ENCODE measurements at regions not wholly inside any gene's neighbourhood (a gene's known extent, or its start where the extent isn't known, plus 50 kb on each side); places are given as distances from the start of the nearest gene placed in this dataset.

DNA sequence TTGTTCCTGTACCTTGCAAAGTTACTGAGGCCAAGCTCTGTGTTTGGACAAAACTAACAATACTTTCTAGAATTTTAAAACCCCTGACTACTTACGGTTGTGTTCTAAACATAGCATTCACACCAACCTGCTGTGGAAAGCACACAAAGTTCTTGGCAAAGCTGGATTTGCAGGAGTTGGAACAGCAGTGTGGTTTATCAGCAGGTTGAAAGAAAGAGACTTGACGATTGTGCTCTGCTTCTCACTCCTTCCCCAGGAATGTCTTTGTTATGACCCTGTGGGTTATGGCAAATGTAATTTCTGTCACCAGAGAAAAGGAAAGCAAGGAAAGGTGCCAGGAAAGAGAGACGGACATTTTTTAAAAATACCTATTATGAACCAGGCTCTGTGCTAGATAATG, 165.5 kb upstream of the TGFBR2 start:
- TF ChIP-seq POLR2A (IDR thresholded peaks at IDR 0.05; ENCODE audit: low read length) (no peak), GATA1 (IDR thresholded peaks at IDR 0.05; ENCODE audit: low read depth, low read length) (no peak)
